HEK293 (cell line): ENCODE measurements at regions not wholly inside any gene's neighbourhood (a gene's known extent, or its start where the extent isn't known, plus 50 kb on each side); places are given as distances from the start of the nearest gene placed in this dataset.

Experiments
- GFI1B ChIP-seq: fragments of 450-650 bp; formaldehyde crosslinking; IDR thresholded peaks from 2 replicates; pipeline ENCODE4 v1.5.1; 2016; ENCODE audit warnings: missing biosample characterization, missing genetic modification characterization
- GLI2 ChIP-seq: fragments of 450-650 bp; formaldehyde crosslinking; IDR thresholded peaks from 2 replicates; pipeline ENCODE4; 2017; ENCODE audit warnings: missing biosample characterization, missing genetic modification characterization, low read depth, borderline replicate concordance
- INSM2 ChIP-seq: fragments of 450-650 bp; formaldehyde crosslinking; IDR thresholded peaks from 2 replicates; pipeline ENCODE4 v1.5.1; 2016; ENCODE audit warnings: missing biosample characterization, missing genetic modification characterization
- MEIS1 ChIP-seq: sonication (generic); formaldehyde crosslinking; IDR thresholded peaks from 2 replicates; pipeline ENCODE4 v1.8.1; 2022; ENCODE audit warnings: missing genetic modification reagents, mild to moderate bottlenecking, borderline replicate concordance
- REST ChIP-seq: fragments of 450-650 bp; formaldehyde crosslinking; IDR thresholded peaks from 2 replicates; pipeline ENCODE4 v1.5.1; 2016; ENCODE audit warnings: missing biosample characterization, missing genetic modification characterization
- SALL2 ChIP-seq: fragments of 450-650 bp; formaldehyde crosslinking; IDR thresholded peaks from 2 replicates; pipeline ENCODE4 v1.5.0; 2017; ENCODE audit warnings: missing biosample characterization, mild to moderate bottlenecking, missing genetic modification characterization, borderline replicate concordance
- SP3 ChIP-seq: fragments of 450-650 bp; formaldehyde crosslinking; IDR thresholded peaks from 2 replicates; pipeline ENCODE4 v1.5.1; 2016; ENCODE audit warnings: missing biosample characterization, missing genetic modification characterization
- YY1 ChIP-seq: fragments of 450-650 bp; formaldehyde crosslinking; IDR thresholded peaks from 2 replicates; pipeline ENCODE4 v1.5.1; 2018; ENCODE audit warnings: missing biosample characterization, missing genetic modification characterization
- ZBTB48 ChIP-seq: fragments of 450-650 bp; formaldehyde crosslinking; IDR thresholded peaks from 2 replicates; pipeline ENCODE4 v1.5.1; 2016; ENCODE audit warnings: missing biosample characterization, missing genetic modification characterization
- ZBTB49 ChIP-seq: fragments of 450-650 bp; formaldehyde crosslinking; IDR thresholded peaks from 2 replicates; pipeline ENCODE4 v1.5.1; 2016; ENCODE audit warnings: missing biosample characterization, missing genetic modification characterization, low read depth
- ZBTB7A ChIP-seq: fragments of 450-650 bp; formaldehyde crosslinking; IDR thresholded peaks from 2 replicates; pipeline ENCODE4 v1.5.1; 2016; ENCODE audit warnings: low read depth, missing biosample characterization, missing genetic modification characterization
- ZBTB8A ChIP-seq: fragments of 450-650 bp; formaldehyde crosslinking; IDR thresholded peaks from 2 replicates; pipeline ENCODE4 v1.5.1; 2016; ENCODE audit warnings: missing biosample characterization, missing genetic modification characterization
- ZNF132 ChIP-seq: fragments of 450-650 bp; formaldehyde crosslinking; IDR thresholded peaks from 2 replicates; pipeline ENCODE4 v1.5.1; 2017; ENCODE audit warnings: missing biosample characterization, missing genetic modification characterization, borderline replicate concordance
- ZNF138 ChIP-seq: fragments of 450-650 bp; formaldehyde crosslinking; IDR thresholded peaks from 2 replicates; pipeline ENCODE4 v1.5.1; 2016; ENCODE audit warnings: missing biosample characterization, missing genetic modification characterization, borderline replicate concordance
- ZNF211 ChIP-seq: fragments of 450-650 bp; formaldehyde crosslinking; IDR thresholded peaks from 2 replicates; pipeline ENCODE4 v1.5.1; 2016; ENCODE audit warnings: low read depth, missing biosample characterization, missing genetic modification characterization
- ZNF221 ChIP-seq: fragments of 450-650 bp; formaldehyde crosslinking; IDR thresholded peaks from 2 replicates; pipeline ENCODE4 v1.5.1; 2017; ENCODE audit warnings: missing biosample characterization, missing genetic modification characterization, borderline replicate concordance
- ZNF23 ChIP-seq: fragments of 450-650 bp; formaldehyde crosslinking; IDR thresholded peaks from 2 replicates; pipeline ENCODE4 v1.5.1; 2016; ENCODE audit warnings: missing biosample characterization, missing genetic modification characterization, borderline replicate concordance
- ZNF280D ChIP-seq: fragments of 450-650 bp; formaldehyde crosslinking; IDR thresholded peaks from 2 replicates; pipeline ENCODE4 v1.5.1; 2016; ENCODE audit warnings: missing biosample characterization, missing genetic modification characterization
- ZNF292 ChIP-seq: fragments of 450-650 bp; formaldehyde crosslinking; IDR thresholded peaks from 2 replicates; pipeline ENCODE4 v1.5.1; 2016; ENCODE audit warnings: low read depth, missing biosample characterization, missing genetic modification characterization, borderline replicate concordance
- ZNF302 ChIP-seq: fragments of 450-650 bp; formaldehyde crosslinking; IDR thresholded peaks from 2 replicates; pipeline ENCODE4 v1.5.1; 2016; ENCODE audit warnings: missing biosample characterization, missing genetic modification characterization, low read depth
- ZNF37A ChIP-seq: fragments of 450-650 bp; IDR thresholded peaks from 2 replicates; pipeline ENCODE4 v1.5.1; 2018; ENCODE audit warnings: missing biosample characterization, missing genetic modification characterization
- ZNF416 ChIP-seq: fragments of 450-650 bp; formaldehyde crosslinking; IDR thresholded peaks from 2 replicates; pipeline ENCODE4 v1.5.1; 2016; ENCODE audit warnings: missing biosample characterization, missing genetic modification characterization
- ZNF544 ChIP-seq: fragments of 450-650 bp; formaldehyde crosslinking; IDR thresholded peaks from 2 replicates; pipeline ENCODE4 v1.5.0; 2017; ENCODE audit warnings: missing biosample characterization, missing genetic modification characterization
- ZNF600 ChIP-seq: fragments of 450-650 bp; formaldehyde crosslinking; IDR thresholded peaks from 2 replicates; pipeline ENCODE4 v1.5.1; 2016; ENCODE audit warnings: missing biosample characterization, missing genetic modification characterization
- ZNF626 ChIP-seq: fragments of 450-650 bp; sonication (Bioruptor Pico); formaldehyde crosslinking; IDR thresholded peaks from 2 replicates; pipeline ENCODE4 v1.5.1; 2018; ENCODE audit warnings: missing biosample characterization, missing genetic modification characterization, inconsistent platforms
- ZNF777 ChIP-seq: fragments of 450-650 bp; formaldehyde crosslinking; IDR thresholded peaks from 2 replicates; pipeline ENCODE4 v1.5.1; 2017; ENCODE audit warnings: missing biosample characterization, missing genetic modification characterization, borderline replicate concordance
- ZSCAN18 ChIP-seq: fragments of 450-650 bp; formaldehyde crosslinking; IDR thresholded peaks from 2 replicates; pipeline ENCODE4 v1.5.1; 2016; ENCODE audit warnings: missing biosample characterization, missing genetic modification characterization

- TF ChIP-seq ZNF221 (tag by site-specific recombination) (no peak), GFI1B (tag by site-specific recombination) (no peak), ZNF416 (tag by site-specific recombination) (no peak), ZNF302 (tag by site-specific recombination) (no peak), ZNF280D (tag by site-specific recombination) (no peak), INSM2 (tag by site-specific recombination) (peak; percentile 67), ZBTB48 (no peak), REST (tag by site-specific recombination) (no peak), SALL2 (tag by site-specific recombination) (no peak), ZNF37A (no peak), ZNF777 (tag by site-specific recombination) (no peak), ZNF544 (no peak), ZBTB7A (no peak), ZNF138 (tag by site-specific recombination) (no peak), GLI2 (tag by site-specific recombination) (no peak), ZNF132 (tag by site-specific recombination) (no peak), ZNF211 (tag by site-specific recombination) (no peak), YY1 (tag by site-specific recombination) (no peak), ZBTB49 (tag by site-specific recombination) (no peak), ZBTB8A (tag by site-specific recombination) (peak; percentile 69), ZNF292 (tag by site-specific recombination) (no peak), ZNF626 (tag by site-specific recombination) (no peak), ZSCAN18 (tag by site-specific recombination) (no peak), MEIS1 (CRISPR knock-in tag) (no peak), ZNF600 (peak; percentile 64; the same call in 1 of the 2 replicates), ZNF23 (tag by site-specific recombination) (no peak), SP3 (tag by site-specific recombination) (no peak)
Measured at GRCh38 chr13:26964278-26965250, 204.0 kb upstream of the GPR12 start (continued).
